Suppressor macrophage (primary cell): ENCODE measurements at regions not wholly inside any gene's neighbourhood (a gene's known extent, or its start where the extent isn't known, plus 50 kb on each side); places are given as distances from the start of the nearest gene placed in this dataset.

ENCODE experiments used
- DNase-seq, 4 experiments: peaks; one replicate each; pipeline ENCODE4 v3.0.0-alpha.2; 2020 to 2022

DNA sequence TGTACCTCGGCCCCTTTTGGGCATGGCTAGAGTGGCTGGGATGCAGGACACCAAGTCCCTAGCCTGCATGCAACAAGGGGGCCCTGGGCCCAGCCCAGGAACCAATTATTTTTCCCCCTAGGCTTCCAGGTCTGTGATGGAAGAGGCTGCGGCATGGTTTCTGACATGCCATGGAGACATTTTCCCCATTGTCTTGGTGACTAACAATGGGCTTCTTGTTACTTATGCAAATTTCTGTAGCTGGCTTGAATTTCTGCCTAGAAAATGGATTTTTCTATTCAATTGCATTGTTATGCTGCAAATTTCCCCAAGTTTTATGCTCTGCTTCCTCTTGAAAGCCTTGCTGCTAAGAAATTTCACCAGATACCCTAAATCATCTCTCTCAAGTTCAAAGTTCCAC, 1269.6 kb upstream of the CITED2 start:
- DNase-seq = no peak

DNA sequence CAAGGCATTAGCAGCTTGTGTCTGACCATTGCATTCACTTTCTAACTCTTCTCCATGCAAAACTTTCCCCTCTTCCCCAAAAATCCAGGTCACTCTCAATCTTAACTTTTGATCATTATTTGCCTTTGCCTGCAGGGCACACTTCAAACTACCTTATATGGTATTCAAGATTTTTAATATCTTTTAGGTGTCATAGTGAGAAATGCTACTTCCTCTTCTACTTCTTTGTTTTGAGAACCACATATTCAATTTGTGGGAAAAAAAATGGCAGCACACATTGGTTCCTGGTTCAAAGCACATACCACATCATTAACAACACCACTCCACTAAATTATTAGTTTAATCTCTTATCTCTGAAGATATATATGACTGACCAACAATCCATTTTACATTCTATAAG, 1267.0 kb upstream of the CITED2 start:
- DNase-seq = no peak

DNA sequence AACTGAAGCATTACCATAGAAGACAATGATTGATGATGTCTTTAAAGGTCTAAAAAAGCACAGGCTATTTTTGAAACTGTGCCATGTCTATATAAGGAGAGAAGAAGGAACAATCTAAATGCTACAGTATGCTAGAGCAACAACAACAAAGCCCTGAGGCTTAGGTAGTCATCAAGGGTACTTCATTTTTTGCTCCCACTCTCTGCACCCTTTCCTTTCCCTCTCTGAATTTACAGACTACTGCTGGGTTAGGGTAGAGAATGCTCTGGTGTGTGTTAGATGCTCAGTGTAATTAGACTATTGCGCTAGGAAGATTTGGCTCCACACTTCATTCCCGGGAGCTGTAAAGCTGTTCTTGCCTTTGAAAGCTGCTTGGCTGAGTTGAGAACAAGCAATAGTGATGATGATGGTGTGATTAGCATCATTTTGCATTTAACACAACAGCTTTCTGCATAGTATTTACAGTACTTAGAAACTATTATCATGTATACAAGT, 1262.5 kb upstream of the CITED2 start:
- no peak for DNase-seq

DNA sequence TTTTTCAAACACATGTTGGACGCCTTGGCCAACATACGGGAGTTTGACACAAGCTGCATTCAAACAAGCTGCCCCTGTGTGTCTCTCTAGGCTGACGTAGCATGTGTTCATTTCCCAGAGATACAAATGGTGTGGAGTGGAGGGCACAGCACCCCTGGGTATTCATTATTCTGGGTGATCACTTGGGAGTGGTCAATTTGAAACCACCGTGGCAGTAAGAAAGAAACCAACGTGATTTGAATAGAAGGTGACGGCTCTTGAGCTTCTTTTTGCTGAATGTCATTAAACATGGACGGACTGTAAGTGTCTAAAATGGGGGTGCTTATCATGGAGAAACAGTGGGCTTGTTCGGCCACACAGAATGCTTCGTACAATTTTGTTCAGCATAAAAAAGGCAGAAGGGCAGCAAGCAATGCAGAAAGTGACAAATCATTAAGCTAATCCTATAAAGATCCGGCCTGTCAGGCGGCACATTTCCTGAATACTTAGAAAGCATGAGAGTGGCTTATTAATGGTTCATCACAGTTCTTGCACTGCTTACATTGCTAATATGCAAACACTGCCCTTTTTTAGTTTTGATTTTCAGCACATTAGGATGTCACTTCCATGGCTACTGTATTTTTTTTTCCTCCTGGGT, 1261.9 kb upstream of the CITED2 start:
- no peak for DNase-seq

DNA sequence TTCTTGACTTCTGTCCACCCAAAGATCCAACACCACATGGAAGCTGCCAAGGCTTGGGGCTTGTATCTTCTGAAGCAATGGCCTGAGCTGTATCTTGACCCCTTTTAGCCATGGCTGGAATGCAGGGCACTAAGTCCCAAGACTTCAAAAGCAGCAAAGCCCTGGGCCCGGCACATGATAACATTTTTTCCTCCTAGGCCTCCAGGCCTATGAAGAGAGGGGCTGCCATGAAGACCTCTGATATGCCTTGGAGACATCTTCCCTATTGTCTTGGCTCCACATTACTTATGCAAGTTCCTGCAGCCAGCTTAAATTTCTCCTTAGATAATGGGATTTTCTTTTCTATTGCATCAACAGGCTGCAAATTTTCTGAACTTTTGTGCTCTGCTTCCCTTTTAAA, 1252.6 kb upstream of the CITED2 start:
- no peak for DNase-seq

DNA sequence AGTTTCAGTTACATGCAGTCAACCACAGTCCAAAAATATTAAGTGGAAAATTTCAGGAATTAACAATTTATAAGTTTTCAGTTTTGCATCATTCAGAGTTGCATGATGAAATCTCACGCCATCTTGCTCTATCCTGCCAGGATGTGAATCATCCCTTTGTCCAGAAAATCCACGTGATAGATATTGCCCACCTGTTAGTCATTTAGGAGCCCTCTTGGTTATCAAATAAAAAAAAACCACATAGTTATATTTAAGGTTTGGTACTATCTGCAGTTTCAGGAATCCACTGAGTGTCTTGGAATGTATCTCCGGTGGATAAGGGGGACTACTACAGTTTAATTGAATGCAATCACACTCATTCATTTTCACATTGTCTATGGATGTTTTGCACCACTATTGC, 1249.0 kb upstream of the CITED2 start:
- no peak for DNase-seq

- DNase-seq = no peak
Observed at GRCh38 chr6:140620496-140620895, 1246.0 kb upstream of the CITED2 start.

- DNase-seq = no peak
Observed at GRCh38 chr6:140609956-140610355, 1235.5 kb upstream of the CITED2 start.

- no peak for DNase-seq
Observed at GRCh38 chr6:140609321-140609720, 1234.9 kb upstream of the CITED2 start.

DNA sequence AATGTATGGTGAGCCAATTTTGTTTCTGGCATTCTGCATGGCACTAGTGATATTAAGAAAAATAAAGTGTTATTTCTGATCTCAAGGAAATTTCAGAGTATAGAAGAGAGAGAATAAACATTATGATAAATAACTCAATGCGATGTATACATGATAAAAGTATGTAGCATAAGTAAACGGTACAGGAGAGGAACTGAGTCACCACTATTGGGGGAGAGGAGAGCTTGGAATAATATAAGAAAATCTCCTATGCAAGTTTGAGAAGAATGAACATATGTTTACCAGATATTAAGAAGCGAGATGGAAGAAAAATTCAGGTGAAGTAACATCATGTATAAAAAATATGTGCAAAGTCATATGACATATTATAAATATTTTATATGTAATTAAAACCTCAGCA, 1230.3 kb upstream of the CITED2 start:
- no peak for DNase-seq

DNA sequence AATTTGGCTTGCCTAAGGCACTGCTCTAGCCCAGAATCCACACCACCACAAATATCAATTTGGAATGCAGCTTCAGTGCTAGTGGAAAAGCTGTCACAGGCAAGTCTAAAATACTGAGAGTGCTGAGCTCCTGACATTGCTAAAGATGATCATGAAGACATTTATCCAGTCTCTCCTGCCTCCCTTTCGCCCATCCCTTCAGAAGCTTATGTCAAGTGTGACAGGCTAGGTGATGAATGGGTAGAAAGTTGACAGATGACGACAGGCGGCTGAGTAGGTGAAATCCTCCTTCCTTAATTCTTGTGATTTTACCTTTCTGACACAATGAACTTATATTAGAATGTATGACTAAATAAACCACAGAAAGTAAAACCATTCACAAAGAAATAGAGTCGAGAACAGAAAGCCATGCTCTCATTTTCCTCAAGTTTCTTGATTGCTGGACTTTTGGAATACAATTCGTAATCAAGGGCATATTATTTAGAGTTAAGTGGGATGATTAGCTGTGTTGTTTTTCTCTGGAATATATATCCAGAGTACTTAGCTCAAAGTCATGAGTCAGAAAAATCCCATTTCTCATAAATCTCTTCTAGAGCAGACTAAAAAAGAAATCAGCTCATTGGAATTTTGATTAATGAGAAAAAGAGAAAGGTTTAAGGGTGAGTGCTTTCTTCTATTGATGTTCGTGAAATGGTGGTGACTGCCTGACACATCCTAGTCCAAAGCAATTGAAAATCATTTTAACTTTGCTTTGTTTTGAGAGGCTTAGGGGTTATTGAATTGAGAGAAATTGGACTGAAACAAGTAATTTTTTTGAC, 1228.2 kb upstream of the CITED2 start:
- no peak for DNase-seq

DNA sequence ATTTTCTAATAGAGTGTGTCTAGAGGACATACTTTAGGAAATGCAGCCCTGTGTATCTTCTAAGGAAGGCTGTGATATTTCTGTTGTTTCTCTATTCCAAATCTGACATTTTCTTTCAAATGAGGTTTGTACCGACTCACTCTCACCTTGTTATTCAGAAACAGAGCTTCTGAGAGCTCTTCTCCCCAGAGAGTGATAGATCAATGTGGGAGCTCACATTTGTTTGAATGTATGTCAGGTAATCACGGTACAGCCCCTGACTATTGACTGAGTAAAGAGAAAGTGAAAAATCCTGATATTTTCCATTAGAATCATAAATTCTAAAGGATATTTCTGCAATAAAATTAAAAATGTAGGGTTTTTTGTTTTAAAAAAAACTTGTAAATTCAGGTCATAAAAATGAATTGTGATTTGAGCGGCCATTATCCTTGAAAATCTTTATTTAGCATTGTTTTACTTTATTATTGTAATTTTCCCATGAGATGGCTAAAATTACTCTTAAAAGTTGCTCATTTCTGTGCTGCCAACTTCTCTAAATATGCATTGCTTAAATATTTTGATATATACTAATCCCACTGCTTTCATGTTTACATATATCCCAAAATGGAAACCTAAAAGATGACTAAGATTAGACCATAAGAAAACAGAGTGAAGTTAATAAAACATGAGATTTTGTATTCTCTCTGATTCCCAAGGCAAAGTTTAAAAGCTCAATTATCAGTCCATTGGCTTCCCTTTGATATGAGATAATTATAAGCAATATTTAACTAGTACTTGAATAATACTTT, 1226.8 kb upstream of the CITED2 start:
- DNase-seq = no peak

DNA sequence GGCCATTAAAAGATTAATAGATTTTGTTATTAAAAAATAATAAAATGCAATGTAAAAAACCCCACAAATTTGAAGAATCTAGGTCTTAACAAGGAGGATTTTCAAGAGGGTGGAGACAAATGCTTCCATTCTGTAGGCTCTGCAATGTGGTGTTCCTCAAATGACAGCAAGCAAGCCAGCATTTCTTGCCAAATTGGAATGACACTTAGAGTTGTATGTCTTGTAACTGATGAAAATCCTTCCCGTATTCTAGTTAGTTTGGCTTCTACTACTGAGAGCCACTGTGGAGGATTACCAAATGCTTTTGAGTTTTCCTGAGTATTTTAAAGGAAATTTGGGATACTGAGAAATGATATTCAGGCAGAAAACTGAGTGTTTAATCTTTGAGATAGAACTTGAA, 1225.5 kb upstream of the CITED2 start:
- DNase-seq = no peak

DNA sequence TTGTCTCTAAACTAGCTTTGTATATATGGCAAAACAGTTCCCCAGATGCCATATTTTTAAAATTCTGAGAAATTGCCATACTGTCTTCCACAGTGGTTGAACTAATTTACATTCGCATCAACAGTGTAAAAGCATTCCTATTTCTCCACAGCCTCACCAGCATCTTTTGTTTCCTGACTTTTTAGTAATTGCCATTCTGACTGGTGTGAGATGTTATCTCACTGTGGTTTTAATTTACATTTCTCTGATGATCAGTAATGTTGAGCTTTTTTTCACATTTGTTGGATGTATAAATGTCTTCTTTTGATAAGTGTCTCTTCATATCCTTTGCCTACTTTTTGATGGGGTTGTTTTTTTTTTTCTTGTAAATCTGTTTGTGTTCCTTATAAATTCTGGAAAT, 1222.7 kb upstream of the CITED2 start:
- DNase-seq = no peak

DNA sequence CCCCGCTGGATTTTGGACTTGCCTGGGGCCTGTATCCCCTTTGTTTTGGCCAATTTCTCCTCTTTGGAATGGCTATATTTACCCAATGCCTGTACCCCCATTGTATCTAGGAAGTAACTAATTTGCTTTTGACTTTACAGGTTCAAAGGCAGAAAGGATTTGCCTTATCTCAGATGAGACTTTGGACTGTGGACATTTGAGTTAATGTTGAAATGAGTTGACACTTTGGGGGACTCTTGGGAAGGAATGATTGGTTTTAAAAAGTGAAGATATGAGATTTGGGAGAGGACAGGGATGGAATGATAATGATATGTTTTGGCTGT, 1220.3 kb upstream of the CITED2 start:
- no peak for DNase-seq

DNA sequence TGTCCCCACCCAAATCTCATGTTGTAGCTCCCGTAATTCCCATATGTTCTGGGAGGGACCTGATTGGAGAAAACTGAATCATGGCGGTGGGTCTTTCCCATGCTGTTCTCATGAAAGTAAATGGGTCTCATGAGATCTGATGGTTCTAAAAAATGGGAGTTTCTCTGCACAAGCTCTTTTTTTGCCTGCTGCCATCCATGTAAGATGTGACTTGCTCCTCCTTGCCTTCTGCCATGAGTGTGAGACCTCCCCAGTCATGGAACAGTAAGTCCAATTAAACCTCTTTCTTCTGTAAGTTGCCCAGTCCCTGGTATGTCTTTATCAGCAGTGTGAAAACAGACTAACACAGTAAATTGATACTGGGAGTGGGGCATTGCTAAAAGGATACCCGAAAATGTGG, 1218.4 kb upstream of the CITED2 start:
- DNase-seq = no peak

GRCh38 chr6:140590641-140591040, 1216.2 kb upstream of the CITED2 start:
- DNase-seq = no peak

- DNase-seq = no peak
Observed at GRCh38 chr6:140586426-140587061, 1212.1 kb upstream of the CITED2 start.

- DNase-seq = no peak
Observed at GRCh38 chr6:140581601-140582000, 1207.2 kb upstream of the CITED2 start.

- DNase-seq = no peak
Observed at GRCh38 chr6:140579918-140580317, 1205.5 kb upstream of the CITED2 start.

DNA sequence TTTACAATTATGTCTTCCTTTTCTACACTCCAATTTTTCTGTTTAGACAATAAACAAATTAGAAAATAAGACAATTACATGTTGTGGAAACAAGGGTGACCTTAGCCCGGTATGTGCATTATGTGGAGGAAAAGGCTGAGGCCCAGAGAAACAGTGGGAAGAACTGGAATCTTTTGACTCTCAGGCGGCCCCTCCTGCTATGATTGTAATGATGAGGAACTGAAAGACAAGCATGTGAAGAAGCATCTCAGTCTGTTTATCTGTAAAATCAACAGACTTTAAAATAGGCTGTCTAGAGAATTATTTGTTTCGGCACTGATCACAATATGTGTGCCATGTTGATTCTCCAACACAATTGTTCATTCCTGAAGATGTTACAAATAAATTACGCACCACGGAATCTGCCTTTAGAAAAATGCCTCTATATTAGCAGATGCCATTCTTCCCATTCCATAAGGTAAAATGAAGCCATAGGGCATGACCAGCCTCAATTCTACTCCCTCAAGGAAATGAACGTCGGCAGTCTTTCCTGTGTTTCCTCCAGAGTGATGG, 1201.6 kb upstream of the CITED2 start:
- DNase-seq = no peak

- no peak for DNase-seq
Observed at GRCh38 chr6:140572867-140573266, 1198.4 kb upstream of the CITED2 start.

DNA sequence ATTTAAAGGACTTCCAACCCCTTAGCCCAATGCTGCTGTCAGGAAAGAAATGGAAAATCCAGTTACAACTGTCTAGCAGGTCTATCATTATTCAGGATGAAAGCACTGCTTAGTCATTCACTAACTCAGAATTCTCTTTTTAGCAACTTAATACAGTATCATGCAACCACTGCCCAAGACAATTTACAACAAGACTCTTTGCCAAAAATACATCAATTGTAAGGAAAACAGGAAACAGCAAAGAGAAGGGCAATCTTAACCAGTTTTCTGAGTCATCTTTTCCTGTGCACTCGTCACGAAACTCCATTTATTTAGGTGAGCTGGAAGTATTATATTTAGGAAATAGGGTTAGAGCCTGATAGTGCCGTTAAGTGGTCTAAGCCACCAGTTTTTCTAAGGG, 1197.7 kb upstream of the CITED2 start:
- DNase-seq = peak in 2 of 4 experiments; percentile 9 to 32
